Peyer's patch (tissue), 4 donors: ENCODE measurements at regions not wholly inside any gene's neighbourhood (a gene's known extent, or its start where the extent isn't known, plus 50 kb on each side); places are given as distances from the start of the nearest gene placed in this dataset.

ENCODE experiments used
- POLR2A ChIP-seq, 2 donors: fragments of 450-650 bp; IDR thresholded peaks; one replicate each; pipeline ENCODE4 v1.5.1; 2017; ENCODE audit warnings: antibody characterized with exemption in 2 of 2, mild to moderate bottlenecking in 2 of 2, moderate library complexity in 2 of 2
- TF ChIP-seq, protein P1 (sequence below), 6 experiments: fragments of 450-650 bp in 4 of 6; fragments of 200-600 bp in 2 of 6; sonication (generic) in 1 of 6; IDR thresholded peaks; one replicate each; pipeline ENCODE4 v1.5.1; 2017 to 2019; ENCODE audit warnings: antibody characterized with exemption in 6 of 6, mild to moderate bottlenecking in 3 of 6, moderate library complexity in 1 of 6

DNA sequence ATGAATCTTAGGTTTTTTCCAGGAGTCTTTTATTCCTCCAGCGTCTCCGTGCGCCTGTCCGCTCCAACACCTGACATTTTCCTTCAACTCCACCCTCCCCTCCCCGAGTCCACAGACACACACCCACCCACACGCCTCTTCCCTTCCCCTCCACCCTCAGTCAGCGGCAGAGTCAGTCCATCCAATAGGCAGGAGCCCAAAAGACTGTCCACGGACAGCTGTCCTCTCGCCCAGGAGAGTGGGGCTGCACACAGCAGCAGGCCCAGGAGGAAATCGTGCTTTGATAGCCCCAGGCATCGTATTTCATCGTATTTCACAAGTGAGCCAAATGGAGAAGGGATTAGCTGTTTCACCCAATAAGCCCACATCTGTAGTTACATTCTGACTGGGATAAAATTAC lies 285.1 kb downstream of the ZEB1 start:
- TF ChIP-seq, protein P1, sequence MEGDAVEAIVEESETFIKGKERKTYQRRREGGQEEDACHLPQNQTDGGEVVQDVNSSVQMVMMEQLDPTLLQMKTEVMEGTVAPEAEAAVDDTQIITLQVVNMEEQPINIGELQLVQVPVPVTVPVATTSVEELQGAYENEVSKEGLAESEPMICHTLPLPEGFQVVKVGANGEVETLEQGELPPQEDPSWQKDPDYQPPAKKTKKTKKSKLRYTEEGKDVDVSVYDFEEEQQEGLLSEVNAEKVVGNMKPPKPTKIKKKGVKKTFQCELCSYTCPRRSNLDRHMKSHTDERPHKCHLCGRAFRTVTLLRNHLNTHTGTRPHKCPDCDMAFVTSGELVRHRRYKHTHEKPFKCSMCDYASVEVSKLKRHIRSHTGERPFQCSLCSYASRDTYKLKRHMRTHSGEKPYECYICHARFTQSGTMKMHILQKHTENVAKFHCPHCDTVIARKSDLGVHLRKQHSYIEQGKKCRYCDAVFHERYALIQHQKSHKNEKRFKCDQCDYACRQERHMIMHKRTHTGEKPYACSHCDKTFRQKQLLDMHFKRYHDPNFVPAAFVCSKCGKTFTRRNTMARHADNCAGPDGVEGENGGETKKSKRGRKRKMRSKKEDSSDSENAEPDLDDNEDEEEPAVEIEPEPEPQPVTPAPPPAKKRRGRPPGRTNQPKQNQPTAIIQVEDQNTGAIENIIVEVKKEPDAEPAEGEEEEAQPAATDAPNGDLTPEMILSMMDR (IDR thresholded peaks at IDR 0.05), result no peak
- TF ChIP-seq POLR2A (IDR thresholded peaks at IDR 0.05), result no peak
